ENCODE measurements at regions not wholly inside any gene's neighbourhood (a gene's known extent, or its start where the extent isn't known, plus 50 kb on each side); places are given as distances from the start of the nearest gene placed in this dataset.

GRCh38 chr14:97539884-97540283 lies 742.7 kb downstream of the VRK1 start:
- Histone ChIP-seq H3K4me3 (ENCODE audit: low read depth in 1 of 3, low read length in 3 of 3) (no peak overlapping the region), H3K27me3 (ENCODE audit: control insufficient read depth in 3 of 3, insufficient read depth in 3 of 3, low read length in 3 of 3) (no peaks in the 10 kb centered on the region), H3K27ac (ENCODE audit: low read depth in 1 of 3, low read length in 2 of 3) (no peak overlapping the region), H3K9me3 (ENCODE audit: control insufficient read depth in 2 of 2, insufficient read depth in 1 of 2, low read depth in 1 of 2, low read length in 1 of 2) (no peaks in the 10 kb centered on the region), H3K36me3 (ENCODE audit: control insufficient read depth in 3 of 3, insufficient read depth in 2 of 3, low read depth in 1 of 3, low read length in 3 of 3) (no peaks in the 10 kb centered on the region), H3K4me1 (ENCODE audit: control insufficient read depth in 3 of 3, insufficient read depth in 2 of 3, low read depth in 1 of 3, low read length in 2 of 3) (no peaks in the 10 kb centered on the region)
- FAIRE-seq (no peak), DNase-seq (no peak)
- WGBS, 3 donors: 57 to 80% (median 68%) methylated on average over 3 of the region's 3 CpGs

- H3K4me3 ChIP-seq (ENCODE audit: low read depth in 1 of 3, low read length in 3 of 3): no peak overlapping the region
- H3K27ac ChIP-seq (ENCODE audit: low read depth in 1 of 3, low read length in 2 of 3): no peak overlapping the region
- FAIRE-seq: no peak
- H3K4me1 ChIP-seq (ENCODE audit: control insufficient read depth in 3 of 3, insufficient read depth in 2 of 3, low read depth in 1 of 3, low read length in 2 of 3): no peaks in the 10 kb centered on the region
- H3K9me3 ChIP-seq (ENCODE audit: control insufficient read depth in 2 of 2, insufficient read depth in 1 of 2, low read depth in 1 of 2, low read length in 1 of 2): no peaks in the 10 kb centered on the region
- no peaks in the 10 kb centered on the region for H3K27me3 ChIP-seq (ENCODE audit: control insufficient read depth in 3 of 3, insufficient read depth in 3 of 3, low read length in 3 of 3)
- WGBS, 3 donors: 67 to 72% (median 69%) methylated on average over 5 of the region's 5 CpGs
- no peak for DNase-seq
- H3K36me3 ChIP-seq (ENCODE audit: control insufficient read depth in 3 of 3, insufficient read depth in 2 of 3, low read depth in 1 of 3, low read length in 3 of 3): no peaks in the 10 kb centered on the region
These were observed 746.0 kb downstream of the VRK1 start for GRCh38 chr14:97543221-97543620.

- H3K36me3 ChIP-seq (ENCODE audit: control insufficient read depth in 3 of 3, insufficient read depth in 2 of 3, low read depth in 1 of 3, low read length in 3 of 3): no peaks in the 10 kb centered on the region
- H3K27ac ChIP-seq (ENCODE audit: low read depth in 1 of 3, low read length in 2 of 3): no peak overlapping the region
- DNase-seq (no peak), FAIRE-seq (no peak)
- no peaks in the 10 kb centered on the region for H3K9me3 ChIP-seq (ENCODE audit: control insufficient read depth in 2 of 2, insufficient read depth in 1 of 2, low read depth in 1 of 2, low read length in 1 of 2)
- WGBS, 3 donors: 51 to 69% (median 61%) methylated on average over 1 of the region's 1 CpG
- no peaks in the 10 kb centered on the region for H3K27me3 ChIP-seq (ENCODE audit: control insufficient read depth in 3 of 3, insufficient read depth in 3 of 3, low read length in 3 of 3)
- H3K4me3 ChIP-seq (ENCODE audit: low read depth in 1 of 3, low read length in 3 of 3): no peak overlapping the region
- H3K4me1 ChIP-seq (ENCODE audit: control insufficient read depth in 3 of 3, insufficient read depth in 2 of 3, low read depth in 1 of 3, low read length in 2 of 3): no peaks in the 10 kb centered on the region
These were observed 746.6 kb downstream of the VRK1 start for GRCh38 chr14:97543816-97544215.

- Histone ChIP-seq H3K4me3 (ENCODE audit: low read depth in 1 of 3, low read length in 3 of 3) (no peak overlapping the region), H3K4me1 (ENCODE audit: control insufficient read depth in 3 of 3, insufficient read depth in 2 of 3, low read depth in 1 of 3, low read length in 2 of 3) (no peaks in the 10 kb centered on the region), H3K27me3 (ENCODE audit: control insufficient read depth in 3 of 3, insufficient read depth in 3 of 3, low read length in 3 of 3) (no peaks in the 10 kb centered on the region), H3K27ac (ENCODE audit: low read depth in 1 of 3, low read length in 2 of 3) (peak overlapping the region in 1 of 3 donors; percentile 74), H3K36me3 (ENCODE audit: control insufficient read depth in 3 of 3, insufficient read depth in 2 of 3, low read depth in 1 of 3, low read length in 3 of 3) (no peaks in the 10 kb centered on the region), H3K9me3 (ENCODE audit: control insufficient read depth in 2 of 2, insufficient read depth in 1 of 2, low read depth in 1 of 2, low read length in 1 of 2) (no peaks in the 10 kb centered on the region)
- DNase-seq: no peak
- no peak for FAIRE-seq
- 87 to 89% (median 88%) methylated on average over 4 of the region's 4 CpGs for WGBS, 3 donors
These were observed 747.4 kb downstream of the VRK1 start for GRCh38 chr14:97544571-97544970.

GRCh38 chr14:97546491-97547230 lies 749.5 kb downstream of the VRK1 start:
- H3K36me3 ChIP-seq (ENCODE audit: control insufficient read depth in 3 of 3, insufficient read depth in 2 of 3, low read depth in 1 of 3, low read length in 3 of 3): no peaks in the 10 kb centered on the region
- no peak for DNase-seq
- H3K27ac ChIP-seq (ENCODE audit: low read depth in 1 of 3, low read length in 2 of 3): no peak overlapping the region
- no peaks in the 10 kb centered on the region for H3K27me3 ChIP-seq (ENCODE audit: control insufficient read depth in 3 of 3, insufficient read depth in 3 of 3, low read length in 3 of 3)
- WGBS, 3 donors: 92 to 93% (median 93%) methylated on average over 20 of the region's 20 CpGs
- H3K9me3 ChIP-seq (ENCODE audit: control insufficient read depth in 2 of 2, insufficient read depth in 1 of 2, low read depth in 1 of 2, low read length in 1 of 2): no peaks in the 10 kb centered on the region
- no peak overlapping the region for H3K4me3 ChIP-seq (ENCODE audit: low read depth in 1 of 3, low read length in 3 of 3)
- no peaks in the 10 kb centered on the region for H3K4me1 ChIP-seq (ENCODE audit: control insufficient read depth in 3 of 3, insufficient read depth in 2 of 3, low read depth in 1 of 3, low read length in 2 of 3)
- no peak for FAIRE-seq

GRCh38 chr14:97550463-97550862 lies 753.3 kb downstream of the VRK1 start:
- H3K9me3 ChIP-seq (ENCODE audit: control insufficient read depth in 2 of 2, insufficient read depth in 1 of 2, low read depth in 1 of 2, low read length in 1 of 2): no peaks in the 10 kb centered on the region
- H3K4me1 ChIP-seq (ENCODE audit: control insufficient read depth in 3 of 3, insufficient read depth in 2 of 3, low read depth in 1 of 3, low read length in 2 of 3): no peaks in the 10 kb centered on the region
- H3K27ac ChIP-seq (ENCODE audit: low read depth in 1 of 3, low read length in 2 of 3): no peak overlapping the region
- no peak for DNase-seq
- WGBS, 3 donors: 53 to 73% (median 55%) methylated on average over 3 of the region's 3 CpGs
- no peaks in the 10 kb centered on the region for H3K36me3 ChIP-seq (ENCODE audit: control insufficient read depth in 3 of 3, insufficient read depth in 2 of 3, low read depth in 1 of 3, low read length in 3 of 3)
- no peak overlapping the region for H3K4me3 ChIP-seq (ENCODE audit: low read depth in 1 of 3, low read length in 3 of 3)
- FAIRE-seq: no peak
- H3K27me3 ChIP-seq (ENCODE audit: control insufficient read depth in 3 of 3, insufficient read depth in 3 of 3, low read length in 3 of 3): no peaks in the 10 kb centered on the region

- H3K4me1 ChIP-seq (ENCODE audit: control insufficient read depth in 3 of 3, insufficient read depth in 2 of 3, low read depth in 1 of 3, low read length in 2 of 3): no peaks in the 10 kb centered on the region
- H3K4me3 ChIP-seq (ENCODE audit: low read depth in 1 of 3, low read length in 3 of 3): no peak overlapping the region
- no peaks in the 10 kb centered on the region for H3K27me3 ChIP-seq (ENCODE audit: control insufficient read depth in 3 of 3, insufficient read depth in 3 of 3, low read length in 3 of 3)
- H3K36me3 ChIP-seq (ENCODE audit: control insufficient read depth in 3 of 3, insufficient read depth in 2 of 3, low read depth in 1 of 3, low read length in 3 of 3): no peaks in the 10 kb centered on the region
- DNase-seq (no peak), FAIRE-seq (no peak)
- WGBS, 3 donors: 65 to 72% (median 68%) methylated on average over 4 of the region's 4 CpGs
- no peak overlapping the region for H3K27ac ChIP-seq (ENCODE audit: low read depth in 1 of 3, low read length in 2 of 3)
- H3K9me3 ChIP-seq (ENCODE audit: control insufficient read depth in 2 of 2, insufficient read depth in 1 of 2, low read depth in 1 of 2, low read length in 1 of 2): no peaks in the 10 kb centered on the region
These were observed 757.4 kb downstream of the VRK1 start for GRCh38 chr14:97554597-97554996.

GRCh38 chr14:97564334-97564733 lies 767.2 kb downstream of the VRK1 start:
- 54 to 75% (median 58%) methylated on average over 3 of the region's 3 CpGs for WGBS, 3 donors
- DNase-seq (no peak), FAIRE-seq (no peak)
- H3K36me3 ChIP-seq (ENCODE audit: control insufficient read depth in 3 of 3, insufficient read depth in 2 of 3, low read depth in 1 of 3, low read length in 3 of 3): no peaks in the 10 kb centered on the region
- no peaks in the 10 kb centered on the region for H3K4me1 ChIP-seq (ENCODE audit: control insufficient read depth in 3 of 3, insufficient read depth in 2 of 3, low read depth in 1 of 3, low read length in 2 of 3)
- H3K27me3 ChIP-seq (ENCODE audit: control insufficient read depth in 3 of 3, insufficient read depth in 3 of 3, low read length in 3 of 3): no peaks in the 10 kb centered on the region
- H3K27ac ChIP-seq (ENCODE audit: low read depth in 1 of 3, low read length in 2 of 3): no peak overlapping the region
- no peak overlapping the region for H3K4me3 ChIP-seq (ENCODE audit: low read depth in 1 of 3, low read length in 3 of 3)
- no peaks in the 10 kb centered on the region for H3K9me3 ChIP-seq (ENCODE audit: control insufficient read depth in 2 of 2, insufficient read depth in 1 of 2, low read depth in 1 of 2, low read length in 1 of 2)

- DNase-seq (no peak), FAIRE-seq (no peak)
- Histone ChIP-seq H3K4me3 (ENCODE audit: low read depth in 1 of 3, low read length in 3 of 3) (no peak overlapping the region), H3K9me3 (ENCODE audit: control insufficient read depth in 2 of 2, insufficient read depth in 1 of 2, low read depth in 1 of 2, low read length in 1 of 2) (no peaks in the 10 kb centered on the region), H3K4me1 (ENCODE audit: control insufficient read depth in 3 of 3, insufficient read depth in 2 of 3, low read depth in 1 of 3, low read length in 2 of 3) (no peaks in the 10 kb centered on the region), H3K36me3 (ENCODE audit: control insufficient read depth in 3 of 3, insufficient read depth in 2 of 3, low read depth in 1 of 3, low read length in 3 of 3) (no peaks in the 10 kb centered on the region), H3K27me3 (ENCODE audit: control insufficient read depth in 3 of 3, insufficient read depth in 3 of 3, low read length in 3 of 3) (no peaks in the 10 kb centered on the region), H3K27ac (ENCODE audit: low read depth in 1 of 3, low read length in 2 of 3) (no peak overlapping the region)
- WGBS, 3 donors: 87 to 89% (median 89%) methylated on average over 5 of the region's 5 CpGs
These were observed 774.0 kb downstream of the VRK1 start for GRCh38 chr14:97571201-97571600.
